GM21737 (cell line): ENCODE measurements at regions not wholly inside any gene's neighbourhood (a gene's known extent, or its start where the extent isn't known, plus 50 kb on each side); places are given as distances from the start of the nearest gene placed in this dataset.

ENCODE experiments used
- ATAC-seq: cut with Tn5 transposase; IDR thresholded peaks from one replicate; pipeline ENCODE4 v1.9.1; 2021; ENCODE audit warnings: mild to moderate bottlenecking, moderate library complexity; ENCODE audit not compliant: unreplicated experiment

- no peak for ATAC-seq
These were observed 1067.0 kb upstream of the LRRTM3 start for GRCh38 chr10:65858841-65859240.

- ATAC-seq, result no peak
These were observed 1064.6 kb upstream of the LRRTM3 start for GRCh38 chr10:65861249-65861648.
